Right renal pelvis (tissue), 4 donors: ENCODE measurements at regions not wholly inside any gene's neighbourhood (a gene's known extent, or its start where the extent isn't known, plus 50 kb on each side); places are given as distances from the start of the nearest gene placed in this dataset.
"Not testable (repeated sequence)": the region's sequence is repeated elsewhere in the genome, so short reads cannot be mapped to it uniquely, and the experiment has no call there.

ENCODE experiments used
- DNase-seq, 4 donors: peaks; one replicate each; pipeline ENCODE4 v3.0.0-alpha.2; 2013; ENCODE audit warnings: low read depth in 4 of 4, low spot score in 3 of 4, missing footprints in 1 of 4

- DNase-seq = not testable (repeated sequence)
Measured at GRCh38 chr15:88965097-88965496, 51.9 kb upstream of the MFGE8 start.

- DNase-seq = no peak
Measured at GRCh38 chr15:88970232-88970631, 57.1 kb upstream of the MFGE8 start.

GRCh38 chr15:88974392-88974791, 61.2 kb upstream of the MFGE8 start:
- no peak for DNase-seq

- DNase-seq = no peak
Measured at GRCh38 chr15:88975891-88976290, 62.7 kb upstream of the MFGE8 start.

- no peak for DNase-seq
Measured at GRCh38 chr15:88976656-88977055, 63.5 kb upstream of the MFGE8 start.

GRCh38 chr15:88979674-88980073, 66.5 kb upstream of the MFGE8 start:
- no peak for DNase-seq

GRCh38 chr15:88980498-88980897, 67.3 kb upstream of the MFGE8 start:
- no peak for DNase-seq

GRCh38 chr15:88981244-88982215, 68.4 kb upstream of the MFGE8 start:
- DNase-seq = no peak

GRCh38 chr15:88982304-88982945, 69.2 kb upstream of the MFGE8 start:
- DNase-seq = no peak

GRCh38 chr15:88982946-88983342, 69.8 kb upstream of the MFGE8 start:
- DNase-seq = no peak

- no peak for DNase-seq
Measured at GRCh38 chr15:88983861-88984429, 70.8 kb upstream of the MFGE8 start.

- no peak for DNase-seq
Measured at GRCh38 chr15:88985547-88986393, 72.6 kb upstream of the MFGE8 start.

GRCh38 chr15:88986949-88987590, 73.9 kb upstream of the MFGE8 start:
- DNase-seq = no peak

- no peak for DNase-seq
Measured at GRCh38 chr15:88987591-88987933, 74.4 kb upstream of the MFGE8 start.

- DNase-seq = no peak
Measured at GRCh38 chr15:88987934-88988671, 74.9 kb upstream of the MFGE8 start.

- DNase-seq = no peak
Measured at GRCh38 chr15:88989578-88989977, 76.4 kb upstream of the MFGE8 start.

GRCh38 chr15:88990185-88990679, 77.1 kb upstream of the MFGE8 start:
- DNase-seq = no peak

- DNase-seq = no peak
Measured at GRCh38 chr15:88992216-88992615, 79.0 kb upstream of the MFGE8 start.

- DNase-seq = no peak
Measured at GRCh38 chr15:88992912-88993376, 79.8 kb upstream of the MFGE8 start.
